Lower lobe of right lung (tissue), 2 donors: ENCODE measurements at regions not wholly inside any gene's neighbourhood (a gene's known extent, or its start where the extent isn't known, plus 50 kb on each side); places are given as distances from the start of the nearest gene placed in this dataset.

Source experiments
- ATAC-seq, 2 donors: fragments of 200-7000 bp; cut with Tn5 transposase; one replicate each; pipeline ENCODE4 v1.9.1; 2020 to 2022; ENCODE audit warnings: mild to moderate bottlenecking in 2 of 2, moderate library complexity in 2 of 2
- DNase-seq: peaks from one replicate; pipeline ENCODE4 v3.0.0-alpha.2; 2020
- H3K27ac ChIP-seq: fragments of 200-600 bp; one replicate; pipeline ENCODE4 v1.8.0; 2022
- H3K27me3 ChIP-seq: fragments of 200-600 bp; one replicate; pipeline ENCODE4 v1.8.0; 2022; ENCODE audit warnings: low read depth
- H3K36me3 ChIP-seq: fragments of 200-600 bp; one replicate; pipeline ENCODE4 v1.8.0; 2022; ENCODE audit warnings: mild to moderate bottlenecking
- H3K4me1 ChIP-seq: fragments of 200-600 bp; one replicate; pipeline ENCODE4 v1.8.0; 2022
- H3K4me3 ChIP-seq: fragments of 200-600 bp; one replicate; pipeline ENCODE4 v1.8.0; 2022; ENCODE audit warnings: mild to moderate bottlenecking
- H3K9me3 ChIP-seq: fragments of 200-600 bp; one replicate; pipeline ENCODE4 v1.8.0; 2022
- CTCF ChIP-seq: fragments of 200-600 bp; IDR thresholded peaks from one replicate; pipeline ENCODE4 v1.8.0; 2022; ENCODE audit warnings: antibody characterized with exemption, mild to moderate bottlenecking
- intact Hi-C: fragments of 100-400 bp; cut with DNase I; formaldehyde crosslinking; loops from one replicate; pipeline ENCODE4 v1.11.0; 2022
- donor health status: DM: no; HTN: yes; CAD: no; lungs with severe emphysema.

- no peak for DNase-seq
- TF ChIP-seq CTCF = no peak
- Histone ChIP-seq H3K4me3 (no peak overlapping the region), H3K9me3 (no peaks in the 10 kb centered on the region), H3K4me1 (peaks cover 42% of the 10 kb centered on the region), H3K36me3 (no peaks in the 10 kb centered on the region), H3K27ac (no peak overlapping the region), H3K27me3 (no peaks in the 10 kb centered on the region)
- intact Hi-C loops = no loop called here
- no peak for ATAC-seq
Measured at GRCh38 chr2:42114091-42114490, 55.1 kb upstream of the EML4 start.

- ATAC-seq (no peak), DNase-seq (no peak)
- H3K9me3 ChIP-seq = no peaks in the 10 kb centered on the region
- H3K4me3 ChIP-seq = no peak overlapping the region
- H3K27ac ChIP-seq = no peak overlapping the region
- H3K27me3 ChIP-seq = no peaks in the 10 kb centered on the region
- H3K4me1 ChIP-seq = peaks cover 38% of the 10 kb centered on the region
- no peaks in the 10 kb centered on the region for H3K36me3 ChIP-seq
- TF ChIP-seq CTCF = no peak
- intact Hi-C loops = no loop called here
Measured at GRCh38 chr2:42115588-42115987, 53.6 kb upstream of the EML4 start.

- intact Hi-C loops = no loop called here
Measured at GRCh38 chr2:42116195-42117181, 52.7 kb upstream of the EML4 start.

GRCh38 chr2:42117182-42117579, 52.0 kb upstream of the EML4 start:
- no peak for TF ChIP-seq CTCF
- H3K4me1 ChIP-seq = peaks cover 34% of the 10 kb centered on the region
- ATAC-seq = no peak
- no peak overlapping the region for H3K4me3 ChIP-seq
- H3K27ac ChIP-seq = peak overlapping the region; percentile 50
- no peaks in the 10 kb centered on the region for H3K27me3 ChIP-seq
- intact Hi-C loops = no loop called here
- H3K36me3 ChIP-seq = no peaks in the 10 kb centered on the region
- no peak for DNase-seq
- H3K9me3 ChIP-seq = no peaks in the 10 kb centered on the region

More at GRCh38 chr2:42116195-42117181, 52.7 kb upstream of the EML4 start:
- H3K27me3 ChIP-seq = no peaks in the 10 kb centered on the region
- no peak overlapping the region for H3K4me3 ChIP-seq
- TF ChIP-seq CTCF = no peak
- DNase-seq (no peak), ATAC-seq (peak in 1 of 2 donors; percentile 32)
- H3K4me1 ChIP-seq = peaks cover 34% of the 10 kb centered on the region
- no peak overlapping the region for H3K27ac ChIP-seq
- no peaks in the 10 kb centered on the region for H3K9me3 ChIP-seq
- H3K36me3 ChIP-seq = no peaks in the 10 kb centered on the region

- Histone ChIP-seq H3K4me1 (peaks cover 34% of the 10 kb centered on the region), H3K36me3 (no peaks in the 10 kb centered on the region), H3K27ac (peak overlapping the region; percentile 50), H3K4me3 (no peak overlapping the region), H3K27me3 (no peaks in the 10 kb centered on the region), H3K9me3 (no peaks in the 10 kb centered on the region)
- ATAC-seq (peak; percentile 98), DNase-seq (no peak)
- intact Hi-C loops = no loop called here
- TF ChIP-seq CTCF = no peak
Measured at GRCh38 chr2:42117923-42118753, 51.0 kb upstream of the EML4 start.
